GM19240 (cell line): ENCODE measurements at regions not wholly inside any gene's neighbourhood (a gene's known extent, or its start where the extent isn't known, plus 50 kb on each side); places are given as distances from the start of the nearest gene placed in this dataset.
"Not testable (repeated sequence)": the region's sequence is repeated elsewhere in the genome, so short reads cannot be mapped to it uniquely, and the experiment has no call there.

Experiments
- DNase-seq: peaks from one replicate; pipeline ENCODE4 v3.0.0; 2011; ENCODE audit warnings: low spot score; ENCODE audit not compliant: insufficient read length

DNA sequence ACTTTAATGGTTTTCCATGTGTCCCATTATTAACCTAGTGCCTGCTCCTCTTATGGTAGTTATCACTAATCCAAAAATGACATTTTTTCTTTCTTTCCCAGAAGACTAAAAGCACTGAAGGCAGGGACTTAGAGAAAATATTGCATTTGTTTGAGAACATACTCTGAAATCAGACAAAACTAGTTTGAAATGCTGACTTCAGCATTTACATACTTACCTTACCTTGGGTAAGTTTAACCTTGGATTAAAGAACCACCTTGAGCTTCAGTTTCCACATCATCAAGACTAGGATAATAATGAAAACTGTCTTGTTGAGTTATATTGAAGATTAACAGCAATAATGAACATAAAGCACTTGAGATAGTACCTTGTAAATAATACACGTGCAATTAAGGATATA is 413.0 kb downstream of the SOX2 start:
- no peak for DNase-seq

- no peak for DNase-seq
Measured at GRCh38 chr3:182129740-182130139, 418.0 kb downstream of the SOX2 start.

GRCh38 chr3:182133752-182134151 is 422.0 kb downstream of the SOX2 start:
- DNase-seq, result no peak

DNA sequence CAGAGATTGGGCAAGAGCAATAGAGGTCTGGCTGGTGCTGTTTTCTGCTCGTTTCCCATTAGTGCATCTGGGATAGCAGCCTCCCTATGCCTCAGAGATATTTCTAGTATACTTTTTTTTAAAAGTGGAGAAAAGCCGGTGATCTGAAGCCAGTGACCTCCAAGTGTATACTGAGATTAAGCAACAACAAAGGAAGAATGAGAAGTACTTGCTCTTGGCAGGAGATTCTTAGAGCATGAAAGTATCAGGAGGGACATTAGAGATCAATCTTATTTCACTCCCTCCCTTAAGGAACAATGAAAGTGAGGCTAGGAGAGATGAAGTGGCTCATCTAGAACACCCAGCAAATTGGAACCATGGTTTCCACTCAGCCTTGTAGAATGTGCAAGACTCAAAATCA is 423.3 kb downstream of the SOX2 start:
- no peak for DNase-seq

GRCh38 chr3:182136008-182136910 is 424.5 kb downstream of the SOX2 start:
- no peak for DNase-seq

DNA sequence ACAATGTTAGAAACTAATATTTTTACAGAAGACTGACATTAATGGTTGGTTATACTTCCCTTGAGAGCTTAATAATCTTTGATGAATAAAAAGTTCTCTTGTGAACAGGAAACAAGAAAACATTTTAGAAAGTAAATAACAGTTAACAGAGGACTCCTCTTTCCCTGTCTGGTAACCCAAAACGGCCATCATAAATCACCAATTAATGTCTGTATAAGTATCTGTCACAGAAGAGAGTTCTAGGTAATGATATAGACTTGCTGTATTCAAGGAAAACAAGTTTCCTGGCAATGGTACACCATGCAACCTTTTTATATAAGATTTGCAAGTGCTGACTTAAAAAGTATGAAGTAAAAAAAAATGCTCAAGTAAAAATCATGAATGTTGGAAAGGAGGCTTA is 426.7 kb downstream of the SOX2 start:
- no peak for DNase-seq

- no peak for DNase-seq
Measured at GRCh38 chr3:182139627-182140357, 428.1 kb downstream of the SOX2 start.

- no peak for DNase-seq
Measured at GRCh38 chr3:182142928-182143327, 431.2 kb downstream of the SOX2 start.

DNA sequence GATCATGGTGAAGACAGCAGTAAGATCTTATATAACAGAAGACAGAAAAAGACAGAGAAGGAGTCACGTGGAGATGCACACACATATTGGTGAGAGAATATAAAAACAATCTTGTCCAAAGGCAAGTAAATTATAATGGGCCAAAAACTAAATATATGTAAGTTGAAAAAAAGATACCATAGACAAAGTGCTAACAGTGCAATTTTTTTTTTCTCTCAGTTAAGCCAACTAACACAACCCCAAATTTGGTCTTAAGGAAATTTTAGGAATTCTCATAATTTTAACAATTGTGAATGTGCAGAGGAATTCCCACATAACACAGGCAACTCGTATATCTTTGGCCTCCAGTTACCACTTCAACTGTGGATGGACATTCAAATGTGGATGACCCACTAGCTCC is 432.2 kb downstream of the SOX2 start:
- no peak for DNase-seq

- no peak for DNase-seq
Measured at GRCh38 chr3:182148360-182148759, 436.6 kb downstream of the SOX2 start.

GRCh38 chr3:182149594-182149993 is 437.9 kb downstream of the SOX2 start:
- DNase-seq, result no peak

GRCh38 chr3:182156326-182156725 is 444.6 kb downstream of the SOX2 start:
- DNase-seq, result not testable (repeated sequence)

DNA sequence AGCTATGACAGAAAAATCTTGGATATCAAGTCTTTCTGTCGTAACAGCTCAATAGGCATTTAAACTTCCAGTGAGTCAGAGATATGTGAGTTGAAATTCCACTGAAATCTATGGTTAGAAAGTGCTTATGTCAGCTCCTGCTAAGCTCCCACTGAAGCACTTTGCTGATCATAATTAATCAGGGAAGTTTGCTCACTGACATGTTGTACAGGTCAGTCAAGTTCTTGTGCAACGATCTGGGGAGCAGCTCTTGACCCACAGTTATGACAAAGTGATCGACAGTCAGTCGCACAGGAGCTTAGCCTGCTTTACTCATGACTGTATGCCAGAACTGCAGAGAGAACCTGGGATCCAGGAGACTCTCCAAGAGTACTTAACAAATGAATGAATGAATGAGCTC is 453.5 kb downstream of the SOX2 start:
- no peak for DNase-seq

GRCh38 chr3:182172534-182172933 is 460.8 kb downstream of the SOX2 start:
- DNase-seq, result no peak

GRCh38 chr3:182178488-182179200 is 466.9 kb downstream of the SOX2 start:
- DNase-seq, result no peak

- no peak for DNase-seq
Measured at GRCh38 chr3:182179631-182180030, 467.9 kb downstream of the SOX2 start.

DNA sequence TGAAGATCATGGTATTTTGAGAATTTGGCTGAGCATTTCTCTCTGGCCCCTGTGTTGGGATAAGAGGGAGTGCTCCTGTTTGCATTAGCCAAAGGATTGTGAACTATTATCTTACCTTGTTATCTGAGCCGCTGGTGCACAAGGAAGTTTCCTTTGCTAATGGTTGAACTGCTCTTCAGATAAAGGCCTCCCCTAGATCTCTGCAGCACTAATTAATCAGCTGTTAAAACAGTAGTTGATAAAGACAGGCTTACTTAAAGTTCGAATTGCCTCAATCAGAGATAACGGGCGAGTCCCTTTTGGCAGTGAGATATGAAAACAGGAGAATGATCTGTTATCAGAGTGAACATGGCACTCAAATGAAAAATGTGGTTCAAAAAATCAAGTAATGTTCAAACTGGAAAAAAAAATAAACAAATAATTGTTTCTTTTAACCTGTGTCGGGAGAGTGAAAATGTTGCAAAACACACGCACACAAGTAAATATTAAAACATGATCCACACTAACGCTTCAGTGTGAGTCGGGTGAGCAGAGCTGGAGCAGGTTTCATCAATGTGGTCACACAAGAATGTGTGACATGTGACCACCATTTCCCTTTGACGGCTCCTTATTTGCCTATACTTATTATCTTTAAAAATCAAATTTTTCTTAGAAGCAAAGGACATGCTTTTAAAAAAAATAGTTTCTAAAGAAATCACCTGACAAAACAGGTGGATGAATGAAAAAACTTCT is 469.1 kb downstream of the SOX2 start:
- no peak for DNase-seq

DNA sequence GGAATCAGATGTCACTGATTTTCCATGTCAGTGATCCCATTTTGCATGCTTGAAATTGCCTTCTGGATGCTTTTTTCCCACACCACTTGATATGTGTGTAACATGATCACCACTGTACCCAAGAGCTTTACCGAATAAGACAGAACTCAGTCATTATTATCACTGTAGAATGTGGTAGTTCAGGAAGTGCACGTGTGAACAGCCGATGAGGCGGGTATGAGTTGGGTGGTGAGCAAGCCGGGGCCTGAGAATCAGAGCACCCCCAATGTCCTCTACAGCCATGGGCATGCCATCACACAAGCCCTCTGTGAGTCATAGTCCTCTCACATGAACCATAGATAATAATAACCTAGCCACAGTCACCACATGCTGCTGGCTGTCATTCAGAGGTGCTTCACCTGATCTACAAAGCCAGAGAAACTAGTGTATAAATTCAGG is 470.8 kb downstream of the SOX2 start:
- DNase-seq, result no peak

- no peak for DNase-seq
Measured at GRCh38 chr3:182183716-182184430, 472.1 kb downstream of the SOX2 start.

DNA sequence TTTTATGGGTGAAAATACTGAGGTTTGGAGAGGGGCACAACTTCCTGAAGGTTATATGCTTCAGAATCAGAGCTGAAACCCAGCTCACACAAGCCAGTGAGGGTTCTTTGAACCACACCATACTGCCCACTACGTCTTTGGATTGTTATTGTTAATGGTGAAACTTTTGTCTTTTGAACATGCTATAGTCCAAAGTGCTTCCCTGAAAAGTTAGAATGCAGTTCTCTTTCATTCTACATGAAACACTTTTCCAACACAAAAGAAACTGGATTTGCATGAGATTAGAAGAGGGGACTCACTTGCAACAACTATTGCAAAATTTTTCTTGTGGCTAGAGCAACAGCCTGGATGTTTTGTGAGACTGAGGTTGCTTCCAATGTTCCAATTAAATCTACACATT is 473.6 kb downstream of the SOX2 start:
- no peak for DNase-seq

DNA sequence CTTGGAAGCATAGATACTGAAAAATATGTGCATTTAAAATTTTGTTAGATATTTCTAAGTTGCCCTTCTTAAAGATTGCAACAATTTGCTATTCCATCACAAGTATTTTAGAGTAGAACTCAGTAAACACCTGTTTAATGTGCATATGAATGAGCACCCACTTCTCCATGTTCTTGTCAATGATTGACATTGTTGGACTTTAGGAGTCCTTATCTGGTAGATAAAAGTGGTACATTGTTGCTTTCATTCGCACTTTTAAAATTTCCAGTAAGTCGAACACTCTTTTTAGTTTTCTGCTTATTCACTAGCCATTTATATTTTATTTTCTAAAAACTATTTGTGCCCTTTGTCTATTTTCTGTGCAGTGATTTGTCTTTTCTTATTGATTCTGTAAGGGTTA is 478.3 kb downstream of the SOX2 start:
- no peak for DNase-seq
